ENCODE measurements at regions not wholly inside any gene's neighbourhood (a gene's known extent, or its start where the extent isn't known, plus 50 kb on each side); places are given as distances from the start of the nearest gene placed in this dataset.

GRCh38 chr12:58029260-58029659 lies 87.9 kb downstream of the ATP23 start:
- TF ChIP-seq CTCF (IDR thresholded peaks at IDR 0.05) (no peak), POLR2AphosphoS5 (IDR thresholded peaks at IDR 0.05; ENCODE audit: low read depth, low read length) (no peak), REST (IDR thresholded peaks at IDR 0.05; ENCODE audit: insufficient read depth in 1 of 2, low read depth in 2 of 2, low read length in 1 of 2) (no peak), TCF7L2 (IDR thresholded peaks at IDR 0.05; ENCODE audit: low read depth, low read length) (no peak), SIN3A (IDR thresholded peaks at IDR 0.05; ENCODE audit: borderline replicate concordance, insufficient read depth, low read depth, low read length) (no peak)
- no peak overlapping the region for H3K27ac ChIP-seq (ENCODE audit: low read length)
- ChIA-PET CTCF (no interaction called here), POLR2A (no interaction called here)
- no peak overlapping the region for H3K4me3 ChIP-seq (ENCODE audit: low read depth in 2 of 2, low read length in 2 of 2)
- no peaks in the 10 kb centered on the region for H3K9me3 ChIP-seq (ENCODE audit: control insufficient read depth, insufficient read depth, low read depth, low read length)
- DNase-seq (ENCODE audit: low read depth, low spot score) (no peak), ATAC-seq (no peak)
- in situ Hi-C loops (cut with HindIII; ENCODE audit: low pct_unique_long_range_greater_than_20kb, low sequenced_read_pairs) (no loop called here), intact Hi-C loops (cut with micrococcal nuclease; ENCODE audit: unreplicated experiment) (no loop called here)
- H3K36me3 ChIP-seq (ENCODE audit: control insufficient read depth, insufficient read depth, low read length), result no peaks in the 10 kb centered on the region
- no TSS peak for BruUV-seq (replicated peaks)
- no peaks in the 10 kb centered on the region for H3K4me1 ChIP-seq (ENCODE audit: control insufficient read depth, insufficient read depth, low read length)
- no peaks in the 10 kb centered on the region for H3K27me3 ChIP-seq (ENCODE audit: control insufficient read depth, insufficient read depth, low read length)

GRCh38 chr12:58030566-58031279 lies 89.4 kb downstream of the ATP23 start:
- no TSS peak for BruUV-seq (replicated peaks)
- no peak for ATAC-seq
- in situ Hi-C loops (cut with HindIII; ENCODE audit: low pct_unique_long_range_greater_than_20kb, low sequenced_read_pairs), result no loop called here
- CTCF ChIA-PET, result no interaction called here
- Histone ChIP-seq H3K27me3 (ENCODE audit: control insufficient read depth, insufficient read depth, low read length) (no peaks in the 10 kb centered on the region), H3K4me1 (ENCODE audit: control insufficient read depth, insufficient read depth, low read length) (no peaks in the 10 kb centered on the region), H3K4me3 (ENCODE audit: low read depth in 2 of 2, low read length in 2 of 2) (no peak overlapping the region), H3K27ac (ENCODE audit: low read length) (no peak overlapping the region), H3K9me3 (ENCODE audit: control insufficient read depth, insufficient read depth, low read depth, low read length) (no peaks in the 10 kb centered on the region), H3K36me3 (ENCODE audit: control insufficient read depth, insufficient read depth, low read length) (no peaks in the 10 kb centered on the region)
- DNase-seq (ENCODE audit: low read depth, low spot score), result no peak
- POLR2A ChIA-PET, result no interaction called here
- TF ChIP-seq TCF7L2 (IDR thresholded peaks at IDR 0.05; ENCODE audit: low read depth, low read length) (no peak), CTCF (IDR thresholded peaks at IDR 0.05) (no peak), SIN3A (IDR thresholded peaks at IDR 0.05; ENCODE audit: borderline replicate concordance, insufficient read depth, low read depth, low read length) (no peak), REST (IDR thresholded peaks at IDR 0.05; ENCODE audit: insufficient read depth in 1 of 2, low read depth in 2 of 2, low read length in 1 of 2) (no peak), POLR2AphosphoS5 (IDR thresholded peaks at IDR 0.05; ENCODE audit: low read depth, low read length) (no peak)
- intact Hi-C loops (cut with micrococcal nuclease; ENCODE audit: unreplicated experiment), result no loop called here

All from Panc1 (cell line).